NCI-H1694 treated with DMSO at 0.1 percent for 48 hours (cell line): ENCODE measurements at regions not wholly inside any gene's neighbourhood (a gene's known extent, or its start where the extent isn't known, plus 50 kb on each side); places are given as distances from the start of the nearest gene placed in this dataset.

Experiments used
- DNase-seq: peaks from one replicate; lab custom pipeline; 2025; lab: John Stamatoyannopoulos, UW

DNA sequence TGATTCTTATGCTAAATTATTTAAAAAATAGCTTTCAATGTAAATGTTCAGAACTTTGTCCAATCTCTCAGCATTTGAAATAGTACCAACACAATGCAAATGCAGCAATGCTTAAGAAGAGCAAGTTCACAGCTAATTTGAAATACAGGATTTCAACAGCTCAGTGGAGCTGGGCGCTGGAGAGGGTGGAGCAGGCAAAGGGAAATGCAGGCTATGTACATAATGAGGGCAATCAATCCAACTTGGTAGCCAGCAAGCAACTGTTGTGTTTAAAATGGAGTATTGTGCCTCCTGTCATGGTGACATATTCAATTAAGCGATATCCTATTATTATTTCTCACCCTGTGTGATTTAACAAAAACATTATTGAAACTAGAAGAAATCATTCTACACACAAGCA, 568.8 kb downstream of the PSAT1 start:
- DNase-seq: no peak

- DNase-seq: no peak
These were observed 569.5 kb downstream of the PSAT1 start for GRCh38 chr9:78866207-78867132.

DNA sequence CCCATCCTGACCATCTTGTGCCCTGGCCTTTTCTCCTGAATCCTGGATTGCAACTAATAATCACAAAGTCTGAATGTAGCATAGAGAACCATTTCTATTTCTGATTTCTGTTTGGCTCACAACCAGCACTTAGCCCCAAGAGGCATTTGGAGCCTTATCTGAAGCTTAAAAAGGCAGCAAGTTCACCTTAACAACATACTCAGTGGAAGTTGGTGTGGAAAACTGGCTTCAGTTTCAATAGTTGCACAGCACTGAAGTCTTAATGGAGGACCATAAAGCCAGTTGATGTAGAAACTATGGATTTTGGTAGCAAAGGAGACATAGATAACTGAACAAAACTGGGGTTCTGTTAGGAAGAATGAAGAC, 574.1 kb downstream of the PSAT1 start:
- DNase-seq: no peak

- no peak for DNase-seq
These were observed 574.8 kb downstream of the PSAT1 start for GRCh38 chr9:78871452-78872331.

DNA sequence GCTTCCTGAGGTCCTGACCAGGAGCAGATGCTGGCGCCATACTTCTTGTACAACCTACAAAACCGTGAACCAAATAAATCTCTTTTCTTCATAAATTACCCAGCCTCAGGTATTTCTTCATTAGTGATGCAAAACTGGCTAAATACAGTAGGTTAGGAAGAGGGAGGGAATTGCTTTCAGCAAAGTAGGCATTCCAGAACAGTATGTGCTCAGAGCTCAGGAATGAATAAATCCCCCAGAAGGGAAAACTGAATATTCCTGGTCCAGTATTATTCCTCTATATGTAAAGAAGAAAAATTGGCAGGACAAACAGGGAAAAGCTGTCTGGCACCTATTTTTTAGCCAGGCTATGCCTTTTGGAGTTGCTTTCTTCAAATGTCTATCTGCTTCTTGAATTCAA, 577.1 kb downstream of the PSAT1 start:
- no peak for DNase-seq

DNA sequence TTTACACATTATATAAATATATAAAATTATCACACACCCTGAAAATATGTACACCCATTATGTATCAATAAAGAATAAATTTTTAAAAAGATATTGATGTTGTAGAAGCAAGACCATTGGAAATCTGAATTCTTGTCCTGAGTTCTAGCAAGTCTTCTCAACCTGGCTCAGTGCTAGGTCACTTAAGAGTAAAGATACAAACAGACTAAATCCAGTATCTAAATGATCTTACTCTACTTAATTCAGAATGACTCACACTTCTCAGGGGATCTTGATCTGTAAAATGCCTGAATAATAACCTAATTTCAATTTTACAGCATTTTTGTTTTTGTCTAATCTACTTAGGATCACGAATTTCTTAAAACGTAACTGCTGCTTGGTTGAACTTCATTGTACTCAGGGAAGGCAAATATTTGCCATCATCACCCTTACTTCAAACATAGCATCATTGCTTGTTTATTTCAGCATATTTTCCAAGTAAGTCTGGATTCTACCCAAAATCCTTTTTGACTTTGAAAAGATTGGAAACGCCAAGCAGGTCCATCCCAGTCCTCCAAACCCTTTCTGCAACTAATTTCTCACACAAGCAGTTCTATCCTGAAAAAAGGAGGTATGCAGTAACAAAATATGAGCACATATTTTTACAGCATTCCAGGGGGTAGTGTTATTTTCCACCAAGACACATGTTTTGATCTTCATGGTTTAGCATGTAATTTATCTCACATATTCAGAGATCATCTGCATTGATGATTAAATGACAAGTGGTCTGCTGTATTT, 582.6 kb downstream of the PSAT1 start:
- DNase-seq: no peak

DNA sequence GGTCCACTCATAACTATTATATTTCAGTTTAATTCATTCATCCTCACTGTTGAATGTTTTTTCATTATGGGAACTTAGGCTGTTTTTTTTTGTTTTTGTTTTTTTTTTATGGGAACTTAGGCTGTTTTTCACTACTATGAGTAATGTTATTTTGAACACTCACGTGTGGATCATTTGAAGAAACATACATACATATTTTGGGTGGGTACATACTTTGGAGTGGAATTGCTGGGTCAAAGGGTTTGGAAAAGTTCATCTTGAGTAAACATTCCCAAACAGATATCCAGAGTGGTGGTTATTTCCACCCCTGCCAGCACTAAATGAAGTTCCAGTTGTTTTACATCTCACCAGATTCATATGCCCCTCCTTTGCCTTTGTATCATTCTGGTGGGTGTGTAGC, 584.4 kb downstream of the PSAT1 start:
- no peak for DNase-seq

DNA sequence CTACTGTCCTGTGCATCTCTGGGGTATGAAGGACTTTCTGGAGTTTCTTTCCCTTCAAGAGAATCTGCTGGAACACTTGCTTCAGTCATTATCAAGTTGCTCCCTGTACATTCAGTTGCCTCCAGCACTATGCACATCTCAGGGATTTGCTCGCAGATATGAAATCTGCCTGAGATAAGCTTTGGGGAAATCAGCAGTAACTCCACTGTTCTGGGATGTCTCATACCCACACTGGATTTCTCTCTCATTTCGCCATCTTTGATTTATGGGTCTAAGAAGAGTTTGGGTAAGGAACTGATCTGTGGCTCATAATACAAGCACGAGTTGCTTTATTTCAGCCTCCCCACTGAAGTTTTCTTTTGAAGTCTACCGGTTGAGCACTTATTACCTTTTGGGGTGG, 585.6 kb downstream of the PSAT1 start:
- DNase-seq: no peak

DNA sequence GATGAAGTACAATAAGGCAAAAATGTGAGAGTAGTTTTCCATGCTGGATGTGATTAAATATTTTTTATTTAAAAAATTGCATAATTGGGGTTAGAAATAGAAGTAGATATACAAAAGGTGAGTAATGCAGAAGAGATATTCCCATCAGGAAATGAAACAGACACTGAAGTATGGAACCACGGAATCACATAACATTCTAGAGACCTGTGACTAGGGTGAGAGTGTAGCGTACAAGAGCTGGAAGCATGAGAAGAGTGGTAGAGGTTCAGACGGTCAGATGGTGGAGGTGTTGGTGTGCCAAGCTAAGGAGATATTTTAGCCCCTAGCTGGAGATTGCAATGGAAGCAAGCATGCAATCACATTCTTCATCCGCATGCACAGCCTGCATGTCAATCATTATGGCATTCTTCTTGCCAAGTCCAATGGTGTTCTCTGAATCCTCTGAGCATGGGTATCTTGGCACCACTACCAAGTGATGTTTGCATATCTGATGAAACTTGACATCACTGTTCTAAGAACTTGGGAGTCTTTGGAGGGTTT, 587.8 kb downstream of the PSAT1 start:
- DNase-seq: no peak

GRCh38 chr9:78892182-78892581, 595.3 kb downstream of the PSAT1 start:
- no peak for DNase-seq

GRCh38 chr9:78892769-78893168, 595.8 kb downstream of the PSAT1 start:
- DNase-seq: no peak

GRCh38 chr9:78893774-78894401, 597.0 kb downstream of the PSAT1 start:
- DNase-seq: no peak

- no peak for DNase-seq
These were observed 599.6 kb downstream of the PSAT1 start for GRCh38 chr9:78896479-78896878.

DNA sequence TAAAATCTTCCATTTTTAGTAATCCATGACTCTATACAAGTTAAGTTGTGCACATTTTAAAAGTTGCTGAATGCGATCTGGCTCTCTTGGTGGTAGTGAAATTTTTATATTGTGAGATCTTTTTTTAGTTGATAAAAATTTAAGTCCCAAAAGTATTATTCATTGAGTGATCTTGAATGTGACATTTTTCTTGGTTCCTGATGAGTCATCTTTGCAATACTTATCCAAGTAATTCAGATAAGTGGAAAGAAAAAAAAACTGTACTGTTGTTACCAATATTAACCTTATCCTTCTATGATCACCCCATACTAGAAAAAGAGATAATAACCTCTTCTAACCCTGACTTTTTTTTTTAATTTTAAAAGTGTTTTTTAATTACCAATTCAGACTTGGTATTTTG, 601.3 kb downstream of the PSAT1 start:
- DNase-seq: no peak

GRCh38 chr9:78899006-78899405, 602.1 kb downstream of the PSAT1 start:
- no peak for DNase-seq

DNA sequence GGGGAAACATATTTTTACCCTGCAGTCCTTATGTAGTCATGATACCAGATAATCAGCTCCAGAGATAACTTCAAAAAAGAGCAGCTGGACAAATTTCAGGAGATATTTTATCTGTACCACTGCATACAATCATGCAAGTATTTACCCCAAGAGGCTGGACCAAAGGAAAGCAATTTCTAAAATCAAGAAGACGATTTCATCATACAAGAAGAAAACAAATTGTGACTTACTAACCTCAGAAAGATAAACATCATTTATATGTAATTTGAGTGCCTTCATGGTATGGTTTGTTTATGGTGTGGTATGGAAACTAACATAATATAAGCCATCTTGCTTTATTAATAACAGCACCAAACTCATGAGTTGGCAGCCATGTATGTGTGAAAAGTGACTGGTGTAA, 603.6 kb downstream of the PSAT1 start:
- DNase-seq: no peak

GRCh38 chr9:78902051-78902450, 605.1 kb downstream of the PSAT1 start:
- no peak for DNase-seq

DNA sequence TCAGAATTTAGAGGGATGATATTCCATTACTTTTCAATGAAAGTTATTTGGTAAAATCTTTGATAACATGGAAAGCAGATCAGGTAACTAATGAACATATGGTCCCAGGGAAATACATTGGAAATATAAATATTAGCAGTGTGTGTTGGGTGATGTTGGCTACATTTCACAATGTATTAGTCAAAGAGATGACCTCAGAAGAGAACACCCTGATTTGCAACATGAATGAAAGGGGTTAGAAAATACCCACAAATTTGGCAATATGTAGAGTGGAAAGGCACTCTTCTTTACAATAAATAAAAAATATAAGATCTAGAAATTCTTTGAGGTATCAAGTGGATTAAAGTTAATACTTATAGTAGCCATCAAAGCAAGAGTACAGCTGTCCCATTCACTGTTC, 606.7 kb downstream of the PSAT1 start:
- DNase-seq: no peak

GRCh38 chr9:78904686-78905085, 607.8 kb downstream of the PSAT1 start:
- DNase-seq: no peak

DNA sequence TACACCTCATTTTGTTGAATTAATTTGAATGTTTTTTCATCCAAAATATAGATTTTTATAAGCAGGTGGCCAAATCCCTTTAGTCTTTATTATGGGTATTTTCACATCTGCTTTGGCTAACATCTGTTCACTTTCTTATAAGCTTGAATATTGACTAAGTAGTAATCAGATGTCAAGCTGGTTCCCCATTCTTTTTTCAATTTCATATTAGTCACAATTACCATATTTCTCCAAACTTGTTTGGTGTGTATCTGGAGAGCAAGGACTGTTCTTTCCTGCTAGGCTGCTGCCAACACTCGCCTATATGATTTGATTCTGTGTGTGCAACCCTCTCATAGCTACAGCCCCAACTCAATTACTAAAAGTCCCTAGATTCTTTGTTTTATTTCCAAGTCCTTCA, 608.5 kb downstream of the PSAT1 start:
- DNase-seq: no peak

- no peak for DNase-seq
These were observed 609.2 kb downstream of the PSAT1 start for GRCh38 chr9:78905986-78906755.
